Activated T-helper 1 cell treated with anti-CD3 and anti-CD28 coated beads, Interleukin-2, amount 50 U/mL, for 16 hours (primary cell): ENCODE measurements at regions not wholly inside any gene's neighbourhood (a gene's known extent, or its start where the extent isn't known, plus 50 kb on each side); places are given as distances from the start of the nearest gene placed in this dataset.
"Not testable (repeated sequence)": the region's sequence is repeated elsewhere in the genome, so short reads cannot be mapped to it uniquely, and the experiment has no call there.

Experiments
- DNase-seq, 2 donors: peaks; one replicate each; pipeline ENCODE4 v3.0.0-alpha.2; 2020; ENCODE audit warnings: low read depth in 1 of 2, low spot score in 1 of 2

GRCh38 chr13:21910546-21910945, 239.7 kb downstream of the FGF9 start:
- DNase-seq = no peak

- DNase-seq = no peak
Measured at GRCh38 chr13:21911646-21912298, 240.9 kb downstream of the FGF9 start.

- DNase-seq = no peak
Measured at GRCh38 chr13:21913010-21913409, 242.1 kb downstream of the FGF9 start.

GRCh38 chr13:21917086-21918015, 246.5 kb downstream of the FGF9 start:
- no peak for DNase-seq

GRCh38 chr13:21920802-21921201, 249.9 kb downstream of the FGF9 start:
- DNase-seq = not testable (repeated sequence)

GRCh38 chr13:21924958-21925357, 254.1 kb downstream of the FGF9 start:
- no peak for DNase-seq

- no peak for DNase-seq
Measured at GRCh38 chr13:21925720-21926119, 254.8 kb downstream of the FGF9 start.

- DNase-seq = no peak
Measured at GRCh38 chr13:21929400-21929799, 258.5 kb downstream of the FGF9 start.

GRCh38 chr13:21930536-21930935, 259.7 kb downstream of the FGF9 start:
- no peak for DNase-seq

GRCh38 chr13:21932578-21932977, 261.7 kb downstream of the FGF9 start:
- no peak for DNase-seq

GRCh38 chr13:21932996-21933395, 262.1 kb downstream of the FGF9 start:
- no peak for DNase-seq

- DNase-seq = no peak
Measured at GRCh38 chr13:21934284-21934683, 263.4 kb downstream of the FGF9 start.

GRCh38 chr13:21936674-21937073, 265.8 kb downstream of the FGF9 start:
- no peak for DNase-seq

GRCh38 chr13:21938168-21938567, 267.3 kb downstream of the FGF9 start:
- DNase-seq = no peak

- DNase-seq = no peak
Measured at GRCh38 chr13:21938636-21939035, 267.8 kb downstream of the FGF9 start.

- DNase-seq = no peak
Measured at GRCh38 chr13:21942061-21942460, 271.2 kb downstream of the FGF9 start.

- no peak for DNase-seq
Measured at GRCh38 chr13:21944610-21945009, 273.7 kb downstream of the FGF9 start.

GRCh38 chr13:21945195-21945594, 274.3 kb downstream of the FGF9 start:
- no peak for DNase-seq

- no peak for DNase-seq
Measured at GRCh38 chr13:21946964-21947363, 276.1 kb downstream of the FGF9 start.

GRCh38 chr13:21948769-21949474, 278.0 kb downstream of the FGF9 start:
- no peak for DNase-seq

GRCh38 chr13:21949818-21950429, 279.1 kb downstream of the FGF9 start:
- no peak for DNase-seq
